ENCODE measurements at regions not wholly inside any gene's neighbourhood (a gene's known extent, or its start where the extent isn't known, plus 50 kb on each side); places are given as distances from the start of the nearest gene placed in this dataset.

DNA sequence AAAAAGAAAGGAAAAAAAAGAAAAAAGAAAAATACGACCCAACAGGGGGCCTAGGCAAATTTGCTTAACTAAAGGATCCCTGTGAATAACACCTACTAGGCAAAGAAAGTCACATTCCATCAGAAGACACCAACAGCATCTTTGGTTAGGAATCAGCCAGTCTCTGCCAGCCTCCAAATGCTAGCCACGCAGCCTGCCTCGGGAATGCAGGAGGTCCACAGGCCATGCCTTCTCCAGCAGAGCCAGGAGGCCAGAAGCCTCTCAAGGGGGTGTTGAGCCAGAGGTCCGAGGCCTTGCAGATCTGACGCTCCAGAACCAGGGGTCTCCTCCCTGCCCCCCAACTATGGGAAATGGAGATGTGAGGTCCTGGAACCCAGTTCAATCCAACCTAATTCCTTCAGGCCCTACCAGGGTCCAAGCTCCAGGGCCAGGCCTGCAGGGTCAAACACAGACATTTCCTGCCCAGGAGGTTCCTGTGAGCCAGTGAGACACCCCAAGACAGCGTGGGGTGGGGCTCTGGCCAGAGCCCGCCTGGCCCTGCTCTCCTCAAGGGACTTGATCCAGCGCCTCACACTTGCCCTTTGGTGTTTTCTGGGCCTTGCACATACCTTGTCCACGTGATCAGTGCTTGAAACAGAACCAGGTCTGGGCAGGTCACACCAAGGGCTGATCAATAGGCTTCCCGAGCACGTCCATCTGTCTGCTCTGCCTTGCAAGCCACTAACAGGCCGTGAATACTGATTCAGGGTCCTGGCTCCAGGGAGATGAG lies 289.6 kb upstream of the ID2 start:
- Histone ChIP-seq H3K27ac (ENCODE audit: low read depth, low read length) (no peak overlapping the region), H3K9ac (ENCODE audit: low read depth in 1 of 3, low read length in 3 of 3) (no peak overlapping the region), H3K4me3 (ENCODE audit: low read length in 3 of 3) (no peak overlapping the region), H3K36me3 (ENCODE audit: control insufficient read depth in 3 of 3, insufficient read depth in 3 of 3, low read length in 3 of 3) (no peaks in the 10 kb centered on the region), H3K4me1 (ENCODE audit: control insufficient read depth in 3 of 3, insufficient read depth in 3 of 3, low read length in 3 of 3) (no peaks in the 10 kb centered on the region), H3K27me3 (ENCODE audit: control insufficient read depth in 3 of 3, insufficient read depth in 3 of 3, low read length in 3 of 3) (no peaks in the 10 kb centered on the region), H3K9me3 (ENCODE audit: control insufficient read depth in 3 of 3, low read length in 3 of 3) (no peaks in the 10 kb centered on the region)

DNA sequence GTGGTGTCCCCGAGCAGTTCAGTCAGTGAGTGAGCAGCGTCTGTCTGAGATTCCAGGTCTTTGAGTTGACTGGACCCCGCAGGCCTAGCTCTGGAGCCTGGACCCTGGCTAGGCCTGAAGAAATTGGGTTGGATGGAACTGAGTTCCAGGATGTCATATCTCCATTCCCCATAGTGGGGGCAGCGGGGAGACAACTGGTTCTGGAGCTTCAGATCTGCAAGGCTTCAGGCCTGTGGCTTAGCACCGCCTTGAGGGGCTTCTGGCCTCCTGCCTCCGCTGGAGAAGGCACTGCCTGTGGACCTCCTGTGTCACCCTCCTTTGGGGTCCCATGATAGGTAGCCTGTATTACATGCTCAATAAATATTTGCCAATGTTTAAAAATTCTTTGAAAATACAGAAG lies 288.4 kb upstream of the ID2 start:
- Histone ChIP-seq H3K4me3 (ENCODE audit: low read length in 3 of 3) (no peak overlapping the region), H3K27ac (ENCODE audit: low read depth, low read length) (no peak overlapping the region), H3K27me3 (ENCODE audit: control insufficient read depth in 3 of 3, insufficient read depth in 3 of 3, low read length in 3 of 3) (no peaks in the 10 kb centered on the region), H3K9me3 (ENCODE audit: control insufficient read depth in 3 of 3, low read length in 3 of 3) (peaks cover 0 to 2% (median 0%) of the 10 kb centered on the region in 3 donors), H3K4me1 (ENCODE audit: control insufficient read depth in 3 of 3, insufficient read depth in 3 of 3, low read length in 3 of 3) (no peaks in the 10 kb centered on the region), H3K9ac (ENCODE audit: low read depth in 1 of 3, low read length in 3 of 3) (no peak overlapping the region), H3K36me3 (ENCODE audit: control insufficient read depth in 3 of 3, insufficient read depth in 3 of 3, low read length in 3 of 3) (no peaks in the 10 kb centered on the region)

- H3K9ac ChIP-seq (ENCODE audit: low read depth in 1 of 3, low read length in 3 of 3): no peak overlapping the region
- no peaks in the 10 kb centered on the region for H3K27me3 ChIP-seq (ENCODE audit: control insufficient read depth in 3 of 3, insufficient read depth in 3 of 3, low read length in 3 of 3)
- H3K4me3 ChIP-seq (ENCODE audit: low read length in 3 of 3): no peak overlapping the region
- H3K4me1 ChIP-seq (ENCODE audit: control insufficient read depth in 3 of 3, insufficient read depth in 3 of 3, low read length in 3 of 3): no peaks in the 10 kb centered on the region
- no peaks in the 10 kb centered on the region for H3K36me3 ChIP-seq (ENCODE audit: control insufficient read depth in 3 of 3, insufficient read depth in 3 of 3, low read length in 3 of 3)
- no peak overlapping the region for H3K27ac ChIP-seq (ENCODE audit: low read depth, low read length)
- peaks cover 0 to 2% (median 0%) of the 10 kb centered on the region in 3 donors for H3K9me3 ChIP-seq (ENCODE audit: control insufficient read depth in 3 of 3, low read length in 3 of 3)
Observed at GRCh38 chr2:8394131-8394530, 287.7 kb upstream of the ID2 start.

- Histone ChIP-seq H3K4me1 (ENCODE audit: control insufficient read depth in 3 of 3, insufficient read depth in 3 of 3, low read length in 3 of 3) (no peaks in the 10 kb centered on the region), H3K4me3 (ENCODE audit: low read length in 3 of 3) (no peak overlapping the region), H3K27me3 (ENCODE audit: control insufficient read depth in 3 of 3, insufficient read depth in 3 of 3, low read length in 3 of 3) (no peaks in the 10 kb centered on the region), H3K9me3 (ENCODE audit: control insufficient read depth in 3 of 3, low read length in 3 of 3) (peaks cover 0 to 2% (median 0%) of the 10 kb centered on the region in 3 donors), H3K36me3 (ENCODE audit: control insufficient read depth in 3 of 3, insufficient read depth in 3 of 3, low read length in 3 of 3) (no peaks in the 10 kb centered on the region), H3K9ac (ENCODE audit: low read depth in 1 of 3, low read length in 3 of 3) (no peak overlapping the region), H3K27ac (ENCODE audit: low read depth, low read length) (no peak overlapping the region)
Observed at GRCh38 chr2:8394569-8395359, 287.1 kb upstream of the ID2 start.

GRCh38 chr2:8395718-8396117 lies 286.1 kb upstream of the ID2 start:
- Histone ChIP-seq H3K4me3 (ENCODE audit: low read length in 3 of 3) (no peak overlapping the region), H3K36me3 (ENCODE audit: control insufficient read depth in 3 of 3, insufficient read depth in 3 of 3, low read length in 3 of 3) (no peaks in the 10 kb centered on the region), H3K27me3 (ENCODE audit: control insufficient read depth in 3 of 3, insufficient read depth in 3 of 3, low read length in 3 of 3) (no peaks in the 10 kb centered on the region), H3K9me3 (ENCODE audit: control insufficient read depth in 3 of 3, low read length in 3 of 3) (peaks cover 0 to 2% (median 0%) of the 10 kb centered on the region in 3 donors), H3K27ac (ENCODE audit: low read depth, low read length) (no peak overlapping the region), H3K9ac (ENCODE audit: low read depth in 1 of 3, low read length in 3 of 3) (no peak overlapping the region), H3K4me1 (ENCODE audit: control insufficient read depth in 3 of 3, insufficient read depth in 3 of 3, low read length in 3 of 3) (no peaks in the 10 kb centered on the region)

DNA sequence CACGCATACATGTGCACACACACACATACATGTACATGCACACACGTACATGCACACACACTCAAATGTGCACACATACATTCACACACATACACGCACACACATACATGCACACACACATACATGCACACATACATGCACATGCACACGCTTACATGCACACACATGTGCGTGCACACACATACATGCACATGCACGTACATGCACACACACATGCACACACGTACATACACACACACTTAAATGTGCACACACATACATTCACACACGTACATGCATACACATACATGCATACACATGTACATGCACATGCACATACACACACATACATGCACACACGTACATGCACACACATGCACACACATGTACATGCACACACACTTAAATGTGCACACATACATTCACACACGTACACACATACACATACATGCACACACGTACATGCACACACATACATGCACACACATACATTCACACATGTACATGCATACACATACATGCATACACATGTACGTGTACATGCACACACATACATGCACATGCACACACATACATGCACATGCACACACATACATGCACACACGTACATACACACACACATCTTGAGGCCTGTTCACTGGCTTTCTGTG lies 283.7 kb upstream of the ID2 start:
- peaks cover 0 to 2% (median 0%) of the 10 kb centered on the region in 3 donors for H3K9me3 ChIP-seq (ENCODE audit: control insufficient read depth in 3 of 3, low read length in 3 of 3)
- H3K36me3 ChIP-seq (ENCODE audit: control insufficient read depth in 3 of 3, insufficient read depth in 3 of 3, low read length in 3 of 3): no peaks in the 10 kb centered on the region
- H3K4me1 ChIP-seq (ENCODE audit: control insufficient read depth in 3 of 3, insufficient read depth in 3 of 3, low read length in 3 of 3): no peaks in the 10 kb centered on the region
- H3K9ac ChIP-seq (ENCODE audit: low read depth in 1 of 3, low read length in 3 of 3): no peak overlapping the region
- H3K27ac ChIP-seq (ENCODE audit: low read depth, low read length): no peak overlapping the region
- H3K4me3 ChIP-seq (ENCODE audit: low read length in 3 of 3): no peak overlapping the region
- no peaks in the 10 kb centered on the region for H3K27me3 ChIP-seq (ENCODE audit: control insufficient read depth in 3 of 3, insufficient read depth in 3 of 3, low read length in 3 of 3)

DNA sequence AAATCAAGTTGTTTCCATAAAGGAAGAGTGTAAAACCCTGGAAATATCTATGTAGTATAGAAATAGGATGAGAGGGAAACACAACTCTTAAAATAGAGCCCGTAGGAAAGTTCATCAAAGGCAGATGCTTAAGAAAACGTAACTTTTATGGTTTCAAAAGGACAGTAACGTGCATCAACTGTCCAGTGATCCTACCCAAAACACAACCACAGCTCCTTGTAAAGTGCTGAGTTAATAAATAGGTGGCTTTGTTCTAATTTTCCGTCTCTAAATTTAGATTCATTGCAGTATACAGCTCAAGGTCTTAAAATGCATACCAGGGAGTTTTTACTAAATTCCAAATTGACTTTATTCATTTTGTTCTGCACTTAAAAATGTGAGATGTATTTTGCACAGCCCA lies 282.1 kb upstream of the ID2 start:
- Histone ChIP-seq H3K9ac (ENCODE audit: low read depth in 1 of 3, low read length in 3 of 3) (no peak overlapping the region), H3K27ac (ENCODE audit: low read depth, low read length) (no peak overlapping the region), H3K4me1 (ENCODE audit: control insufficient read depth in 3 of 3, insufficient read depth in 3 of 3, low read length in 3 of 3) (no peaks in the 10 kb centered on the region), H3K9me3 (ENCODE audit: control insufficient read depth in 3 of 3, low read length in 3 of 3) (peaks cover 0 to 2% (median 0%) of the 10 kb centered on the region in 3 donors), H3K27me3 (ENCODE audit: control insufficient read depth in 3 of 3, insufficient read depth in 3 of 3, low read length in 3 of 3) (no peaks in the 10 kb centered on the region), H3K4me3 (ENCODE audit: low read length in 3 of 3) (no peak overlapping the region), H3K36me3 (ENCODE audit: control insufficient read depth in 3 of 3, insufficient read depth in 3 of 3, low read length in 3 of 3) (no peaks in the 10 kb centered on the region)

- H3K4me3 ChIP-seq (ENCODE audit: low read length in 3 of 3): no peak overlapping the region
- H3K27me3 ChIP-seq (ENCODE audit: control insufficient read depth in 3 of 3, insufficient read depth in 3 of 3, low read length in 3 of 3): no peaks in the 10 kb centered on the region
- peaks cover 0 to 2% (median 0%) of the 10 kb centered on the region in 3 donors for H3K9me3 ChIP-seq (ENCODE audit: control insufficient read depth in 3 of 3, low read length in 3 of 3)
- H3K27ac ChIP-seq (ENCODE audit: low read depth, low read length): no peak overlapping the region
- H3K36me3 ChIP-seq (ENCODE audit: control insufficient read depth in 3 of 3, insufficient read depth in 3 of 3, low read length in 3 of 3): no peaks in the 10 kb centered on the region
- no peak overlapping the region for H3K9ac ChIP-seq (ENCODE audit: low read depth in 1 of 3, low read length in 3 of 3)
- no peaks in the 10 kb centered on the region for H3K4me1 ChIP-seq (ENCODE audit: control insufficient read depth in 3 of 3, insufficient read depth in 3 of 3, low read length in 3 of 3)
Observed at GRCh38 chr2:8400196-8400595, 281.7 kb upstream of the ID2 start.

- no peak overlapping the region for H3K27ac ChIP-seq (ENCODE audit: low read depth, low read length)
- peaks cover 0 to 2% (median 0%) of the 10 kb centered on the region in 3 donors for H3K9me3 ChIP-seq (ENCODE audit: control insufficient read depth in 3 of 3, low read length in 3 of 3)
- H3K9ac ChIP-seq (ENCODE audit: low read depth in 1 of 3, low read length in 3 of 3): no peak overlapping the region
- H3K36me3 ChIP-seq (ENCODE audit: control insufficient read depth in 3 of 3, insufficient read depth in 3 of 3, low read length in 3 of 3): no peaks in the 10 kb centered on the region
- H3K4me3 ChIP-seq (ENCODE audit: low read length in 3 of 3): no peak overlapping the region
- H3K4me1 ChIP-seq (ENCODE audit: control insufficient read depth in 3 of 3, insufficient read depth in 3 of 3, low read length in 3 of 3): no peaks in the 10 kb centered on the region
- no peaks in the 10 kb centered on the region for H3K27me3 ChIP-seq (ENCODE audit: control insufficient read depth in 3 of 3, insufficient read depth in 3 of 3, low read length in 3 of 3)
Observed at GRCh38 chr2:8402222-8402621, 279.6 kb upstream of the ID2 start.

DNA sequence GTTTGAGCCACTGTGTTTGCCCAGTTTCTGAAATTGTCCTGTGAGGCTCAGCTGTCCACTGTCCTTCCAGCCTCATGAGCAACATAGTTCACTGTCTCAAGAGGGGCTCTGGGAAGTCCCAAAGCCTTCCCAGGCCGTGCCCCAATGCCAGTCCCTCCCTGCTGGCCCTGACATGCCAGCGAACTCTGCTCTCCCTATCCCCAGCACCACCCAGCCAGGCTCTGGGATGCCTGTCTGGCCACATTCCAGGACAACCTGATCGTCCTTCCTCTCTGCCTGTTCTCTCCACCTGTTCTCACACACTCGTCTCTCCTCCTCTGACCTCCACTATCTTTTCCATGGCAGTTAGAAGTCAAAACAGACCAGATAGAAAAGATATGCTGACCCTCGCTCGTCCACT lies 278.0 kb upstream of the ID2 start:
- no peak overlapping the region for H3K4me3 ChIP-seq (ENCODE audit: low read length in 3 of 3)
- no peak overlapping the region for H3K27ac ChIP-seq (ENCODE audit: low read depth, low read length)
- no peaks in the 10 kb centered on the region for H3K9me3 ChIP-seq (ENCODE audit: control insufficient read depth in 3 of 3, low read length in 3 of 3)
- no peaks in the 10 kb centered on the region for H3K36me3 ChIP-seq (ENCODE audit: control insufficient read depth in 3 of 3, insufficient read depth in 3 of 3, low read length in 3 of 3)
- no peaks in the 10 kb centered on the region for H3K27me3 ChIP-seq (ENCODE audit: control insufficient read depth in 3 of 3, insufficient read depth in 3 of 3, low read length in 3 of 3)
- H3K4me1 ChIP-seq (ENCODE audit: control insufficient read depth in 3 of 3, insufficient read depth in 3 of 3, low read length in 3 of 3): no peaks in the 10 kb centered on the region
- no peak overlapping the region for H3K9ac ChIP-seq (ENCODE audit: low read depth in 1 of 3, low read length in 3 of 3)
